HG03565 (cell line): ENCODE measurements at regions not wholly inside any gene's neighbourhood (a gene's known extent, or its start where the extent isn't known, plus 50 kb on each side); places are given as distances from the start of the nearest gene placed in this dataset.
"Not testable (repeated sequence)": the region's sequence is repeated elsewhere in the genome, so short reads cannot be mapped to it uniquely, and the experiment has no call there.

ENCODE experiments used
- ATAC-seq: cut with Tn5 transposase; IDR thresholded peaks from one replicate; pipeline ENCODE4 v1.9.1; 2021; ENCODE audit warnings: mild to moderate bottlenecking, moderate library complexity; ENCODE audit not compliant: unreplicated experiment

- ATAC-seq, result no peak
Observed at GRCh38 chr7:97373736-97374135, 256.2 kb downstream of the SDHAF3 start.

GRCh38 chr7:97377713-97378112 lies 260.2 kb downstream of the SDHAF3 start:
- no peak for ATAC-seq

- no peak for ATAC-seq
Observed at GRCh38 chr7:97381815-97382554, 264.5 kb downstream of the SDHAF3 start.

- no peak for ATAC-seq
Observed at GRCh38 chr7:97390052-97390451, 272.6 kb downstream of the SDHAF3 start.

- no peak for ATAC-seq
Observed at GRCh38 chr7:97390915-97391593, 273.6 kb downstream of the SDHAF3 start.

- no peak for ATAC-seq
Observed at GRCh38 chr7:97401398-97401797, 283.9 kb downstream of the SDHAF3 start.

- no peak for ATAC-seq
Observed at GRCh38 chr7:97405835-97406234, 288.3 kb downstream of the SDHAF3 start.

- ATAC-seq, result no peak
Observed at GRCh38 chr7:97407106-97407505, 289.6 kb downstream of the SDHAF3 start.

GRCh38 chr7:97409346-97409745 lies 291.8 kb downstream of the SDHAF3 start:
- ATAC-seq, result no peak

- ATAC-seq, result no peak
Observed at GRCh38 chr7:97418312-97418711, 300.8 kb downstream of the SDHAF3 start.

GRCh38 chr7:97419898-97420297 lies 302.4 kb downstream of the SDHAF3 start:
- no peak for ATAC-seq

GRCh38 chr7:97421307-97421930 lies 303.9 kb downstream of the SDHAF3 start:
- no peak for ATAC-seq

- no peak for ATAC-seq
Observed at GRCh38 chr7:97422046-97422445, 304.5 kb downstream of the SDHAF3 start.

GRCh38 chr7:97430006-97430405 lies 301.9 kb upstream of the TAC1 start:
- no peak for ATAC-seq

GRCh38 chr7:97439637-97440214 lies 292.2 kb upstream of the TAC1 start:
- no peak for ATAC-seq

GRCh38 chr7:97446361-97446760 lies 285.5 kb upstream of the TAC1 start:
- ATAC-seq, result no peak

GRCh38 chr7:97449448-97449847 lies 282.4 kb upstream of the TAC1 start:
- ATAC-seq, result not testable (repeated sequence)

GRCh38 chr7:97450516-97450915 lies 281.4 kb upstream of the TAC1 start:
- ATAC-seq, result no peak

- ATAC-seq, result no peak
Observed at GRCh38 chr7:97454636-97455035, 277.2 kb upstream of the TAC1 start.

- ATAC-seq, result no peak
Observed at GRCh38 chr7:97457054-97457453, 274.8 kb upstream of the TAC1 start.

GRCh38 chr7:97460433-97460832 lies 271.5 kb upstream of the TAC1 start:
- no peak for ATAC-seq

- ATAC-seq, result no peak
Observed at GRCh38 chr7:97461596-97461995, 270.3 kb upstream of the TAC1 start.
